Heart left ventricle (tissue), 13 donors: ENCODE measurements at regions not wholly inside any gene's neighbourhood (a gene's known extent, or its start where the extent isn't known, plus 50 kb on each side); places are given as distances from the start of the nearest gene placed in this dataset.
"Not testable (repeated sequence)": the region's sequence is repeated elsewhere in the genome, so short reads cannot be mapped to it uniquely, and the experiment has no call there.

Experiments used
- CTCF ChIP-seq, 12 donors: fragments of 200-600 bp; sonication (generic) in 4 of 12; IDR thresholded peaks; one replicate each; pipeline versions ENCODE4 v1.5.0 to v1.8.0; 2018 to 2022; ENCODE audit warnings: antibody characterized with exemption in 12 of 12, mild to moderate bottlenecking in 5 of 12
- POLR2A ChIP-seq, 2 donors: fragments of 450-650 bp; IDR thresholded peaks; one replicate each; pipeline ENCODE4 v1.6.1; 2017; ENCODE audit warnings: antibody characterized with exemption in 2 of 2, mild to moderate bottlenecking in 2 of 2, moderate library complexity in 2 of 2
- donor health status: ischemic (EF 13 %, LVEDD 7.1; RV severe dilation, severe dysfunction).
- donor health status: DM: no; HTN: yes; CAD: no.
- donor health status: DM: no; HTN: no; CAD: no.
- donor health status: ischemic (EF 25% LVEDD 6.9; RV normal size, moderate dysfunction).
- donor health status: ischemic (EF 25% LVEDD 5.7; RV mildly dilated, moderate dysfunction).
- donor health status: ischemic (EF 35%, LVEDD 5.7; RV mildly dilated, moderate dysfunction).
- donor health status: nonischemic (EF 11% LVEDD 7.7; RV severe dilation, severe dysfunction).
- donor health status: DM: yes; HTN: yes; CAD: no.
- donor health status: PGD.
- donor health status: ischemic (EF 29% LVEDD 5.4; RV normal size, mild dysfunction).
- donor health status: nonischemic (EF 23%, LVEDD 6.1; RV moderate dilation, normal function).

GRCh38 chr15:24381103-24381502 lies 294.5 kb upstream of the NPAP1 start:
- TF ChIP-seq CTCF, POLR2A (IDR thresholded peaks at IDR 0.05): not testable (repeated sequence)
